GM21723 (cell line): ENCODE measurements at regions not wholly inside any gene's neighbourhood (a gene's known extent, or its start where the extent isn't known, plus 50 kb on each side); places are given as distances from the start of the nearest gene placed in this dataset.

Experiments
- ATAC-seq: cut with Tn5 transposase; IDR thresholded peaks from one replicate; pipeline ENCODE4 v1.9.1; 2021; ENCODE audit warnings: mild to moderate bottlenecking, moderate library complexity; ENCODE audit not compliant: unreplicated experiment

GRCh38 chr11:10387206-10388083 is 67.6 kb upstream of the AMPD3 start:
- ATAC-seq, result no peak

- no peak for ATAC-seq
These were observed 67.0 kb upstream of the AMPD3 start for GRCh38 chr11:10388101-10388500.

- ATAC-seq, result no peak
These were observed 66.5 kb upstream of the AMPD3 start for GRCh38 chr11:10388574-10388973.

- no peak for ATAC-seq
These were observed 64.7 kb upstream of the AMPD3 start for GRCh38 chr11:10390375-10390774.

- ATAC-seq, result no peak
These were observed 62.7 kb upstream of the AMPD3 start for GRCh38 chr11:10392095-10393079.

- no peak for ATAC-seq
These were observed 60.6 kb upstream of the AMPD3 start for GRCh38 chr11:10394229-10395101.

GRCh38 chr11:10395166-10395897 is 59.7 kb upstream of the AMPD3 start:
- ATAC-seq, result no peak

- ATAC-seq, result no peak
These were observed 58.3 kb upstream of the AMPD3 start for GRCh38 chr11:10396771-10397170.

GRCh38 chr11:10397226-10397987 is 57.7 kb upstream of the AMPD3 start:
- no peak for ATAC-seq

GRCh38 chr11:10398525-10398924 is 56.5 kb upstream of the AMPD3 start:
- no peak for ATAC-seq

GRCh38 chr11:10400856-10401255 is 54.2 kb upstream of the AMPD3 start:
- ATAC-seq, result no peak

- no peak for ATAC-seq
These were observed 53.8 kb upstream of the AMPD3 start for GRCh38 chr11:10401256-10401655.

GRCh38 chr11:10401696-10402392 is 53.2 kb upstream of the AMPD3 start:
- no peak for ATAC-seq
